SJCRH30 (cell line): ENCODE measurements at regions not wholly inside any gene's neighbourhood (a gene's known extent, or its start where the extent isn't known, plus 50 kb on each side); places are given as distances from the start of the nearest gene placed in this dataset.

Experiments used
- DNase-seq, 2 experiments: peaks; one replicate each; pipeline ENCODE4 v3.0.0-alpha.2; 2015 to 2020
- H3K27ac ChIP-seq: fragments of 250-450 bp; sonication (Bioruptor Pico); 2 replicates; pipeline ENCODE4 v1.5.1; 2020; ENCODE audit warnings: mild to moderate bottlenecking, moderate library complexity
- H3K27me3 ChIP-seq: fragments of 250-450 bp; sonication (Bioruptor Pico); 2 replicates; pipeline ENCODE4 v1.5.1; 2020; ENCODE audit warnings: mild to moderate bottlenecking, moderate library complexity
- H3K36me3 ChIP-seq: fragments of 250-450 bp; sonication (Bioruptor Pico); 2 replicates; pipeline ENCODE4 v1.5.1; 2020; ENCODE audit warnings: mild to moderate bottlenecking, moderate library complexity
- H3K4me1 ChIP-seq: fragments of 250-450 bp; sonication (Bioruptor Pico); 2 replicates; pipeline ENCODE4 v1.5.1; 2020; ENCODE audit warnings: mild to moderate bottlenecking, moderate library complexity
- H3K4me3 ChIP-seq: fragments of 250-450 bp; sonication (Bioruptor Pico); 2 replicates; pipeline ENCODE4 v1.5.1; 2020; ENCODE audit warnings: mild to moderate bottlenecking, moderate library complexity
- H3K9me3 ChIP-seq: fragments of 250-450 bp; sonication (Bioruptor Pico); replicated peaks from 2 replicates; pipeline ENCODE4 v1.5.1; 2020; ENCODE audit warnings: mild to moderate bottlenecking, moderate library complexity

GRCh38 chr5:112636751-112637150, 100.9 kb upstream of the APC start:
- no peak for DNase-seq
- no peak overlapping the region for H3K4me3 ChIP-seq
- peaks cover 8% of the 10 kb centered on the region; the same call in 1 of the 2 replicates for H3K9me3 ChIP-seq
- H3K4me1 ChIP-seq: peaks cover 33% of the 10 kb centered on the region
- H3K36me3 ChIP-seq: no peaks in the 10 kb centered on the region
- no peak overlapping the region for H3K27ac ChIP-seq
- no peaks in the 10 kb centered on the region for H3K27me3 ChIP-seq

GRCh38 chr5:112637343-112637742, 100.3 kb upstream of the APC start:
- no peak overlapping the region for H3K27ac ChIP-seq
- H3K4me3 ChIP-seq: no peak overlapping the region
- peaks cover 8% of the 10 kb centered on the region; the same call in 1 of the 2 replicates for H3K9me3 ChIP-seq
- peaks cover 33% of the 10 kb centered on the region for H3K4me1 ChIP-seq
- H3K27me3 ChIP-seq: no peaks in the 10 kb centered on the region
- DNase-seq: no peak
- no peaks in the 10 kb centered on the region for H3K36me3 ChIP-seq

GRCh38 chr5:112640546-112640945, 97.1 kb upstream of the APC start:
- no peak overlapping the region for H3K27ac ChIP-seq
- H3K4me1 ChIP-seq: peaks cover 21% of the 10 kb centered on the region
- H3K36me3 ChIP-seq: no peaks in the 10 kb centered on the region
- no peaks in the 10 kb centered on the region for H3K9me3 ChIP-seq
- H3K4me3 ChIP-seq: no peak overlapping the region
- peak in 1 of 2 experiments; percentile 31 for DNase-seq
- no peaks in the 10 kb centered on the region for H3K27me3 ChIP-seq

GRCh38 chr5:112641515-112642110, 96.1 kb upstream of the APC start:
- no peak overlapping the region for H3K27ac ChIP-seq
- H3K36me3 ChIP-seq: no peaks in the 10 kb centered on the region
- no peaks in the 10 kb centered on the region for H3K9me3 ChIP-seq
- no peak for DNase-seq
- no peak overlapping the region for H3K4me3 ChIP-seq
- no peaks in the 10 kb centered on the region for H3K27me3 ChIP-seq
- H3K4me1 ChIP-seq: peaks cover 13% of the 10 kb centered on the region

- Histone ChIP-seq H3K4me3 (no peak overlapping the region), H3K4me1 (peaks cover 13% of the 10 kb centered on the region), H3K27ac (no peak overlapping the region), H3K9me3 (no peaks in the 10 kb centered on the region), H3K27me3 (no peaks in the 10 kb centered on the region), H3K36me3 (no peaks in the 10 kb centered on the region)
- no peak for DNase-seq
Measured at GRCh38 chr5:112642885-112643284, 94.8 kb upstream of the APC start.

GRCh38 chr5:112643339-112643971, 94.2 kb upstream of the APC start:
- Histone ChIP-seq H3K9me3 (no peaks in the 10 kb centered on the region), H3K27ac (no peak overlapping the region), H3K4me1 (peaks cover 13% of the 10 kb centered on the region), H3K4me3 (no peak overlapping the region), H3K36me3 (no peaks in the 10 kb centered on the region), H3K27me3 (no peaks in the 10 kb centered on the region)
- peak in 1 of 2 experiments; percentile 31 for DNase-seq

GRCh38 chr5:112646139-112646936, 91.3 kb upstream of the APC start:
- Histone ChIP-seq H3K27me3 (no peaks in the 10 kb centered on the region), H3K27ac (no peak overlapping the region), H3K36me3 (no peaks in the 10 kb centered on the region), H3K9me3 (no peaks in the 10 kb centered on the region), H3K4me1 (peaks cover 8% of the 10 kb centered on the region; the same call in 1 of the 2 replicates), H3K4me3 (no peak overlapping the region)
- DNase-seq: no peak

- DNase-seq: peak; percentile 23 to 27
- Histone ChIP-seq H3K4me3 (no peak overlapping the region), H3K9me3 (no peaks in the 10 kb centered on the region), H3K27me3 (no peaks in the 10 kb centered on the region), H3K36me3 (no peaks in the 10 kb centered on the region), H3K4me1 (peaks cover 8% of the 10 kb centered on the region; the same call in 1 of the 2 replicates), H3K27ac (no peak overlapping the region)
Measured at GRCh38 chr5:112647428-112647827, 90.3 kb upstream of the APC start.

GRCh38 chr5:112648264-112648663, 89.4 kb upstream of the APC start:
- Histone ChIP-seq H3K4me3 (no peak overlapping the region), H3K4me1 (peaks cover 8% of the 10 kb centered on the region), H3K27ac (no peak overlapping the region), H3K36me3 (no peaks in the 10 kb centered on the region), H3K27me3 (no peaks in the 10 kb centered on the region), H3K9me3 (no peaks in the 10 kb centered on the region)
- DNase-seq: no peak

- H3K4me3 ChIP-seq: no peak overlapping the region
- H3K4me1 ChIP-seq: peaks cover 6% of the 10 kb centered on the region; the same call in 1 of the 2 replicates
- DNase-seq: no peak
- H3K9me3 ChIP-seq: no peaks in the 10 kb centered on the region
- no peaks in the 10 kb centered on the region for H3K27me3 ChIP-seq
- no peaks in the 10 kb centered on the region for H3K36me3 ChIP-seq
- no peak overlapping the region for H3K27ac ChIP-seq
Measured at GRCh38 chr5:112649882-112650281, 87.8 kb upstream of the APC start.

- peak in 1 of 2 experiments; percentile 34 for DNase-seq
- Histone ChIP-seq H3K4me3 (no peak overlapping the region), H3K9me3 (no peaks in the 10 kb centered on the region), H3K27me3 (no peaks in the 10 kb centered on the region), H3K4me1 (peaks cover 15% of the 10 kb centered on the region), H3K36me3 (no peaks in the 10 kb centered on the region), H3K27ac (no peak overlapping the region)
Measured at GRCh38 chr5:112653638-112654205, 84.0 kb upstream of the APC start.

- no peak overlapping the region for H3K27ac ChIP-seq
- 0 out of 2 replicates have a peak, but pooled peaks cover under 1% of the 10 kb centered on the region for H3K9me3 ChIP-seq
- H3K36me3 ChIP-seq: no peaks in the 10 kb centered on the region
- no peaks in the 10 kb centered on the region for H3K27me3 ChIP-seq
- H3K4me1 ChIP-seq: peaks cover 15% of the 10 kb centered on the region
- no peak for DNase-seq
- no peak overlapping the region for H3K4me3 ChIP-seq
Measured at GRCh38 chr5:112655513-112655912, 82.2 kb upstream of the APC start.

- 0 out of 2 replicates have a peak, but pooled peaks cover 3% of the 10 kb centered on the region for H3K9me3 ChIP-seq
- no peak overlapping the region for H3K27ac ChIP-seq
- H3K4me3 ChIP-seq: no peak overlapping the region
- H3K36me3 ChIP-seq: no peaks in the 10 kb centered on the region
- peaks cover 15% of the 10 kb centered on the region for H3K4me1 ChIP-seq
- H3K27me3 ChIP-seq: no peaks in the 10 kb centered on the region
- peak; percentile 29 to 69 for DNase-seq
Measured at GRCh38 chr5:112656451-112656850, 81.2 kb upstream of the APC start.

- Histone ChIP-seq H3K27me3 (no peaks in the 10 kb centered on the region), H3K36me3 (no peaks in the 10 kb centered on the region), H3K4me3 (no peak overlapping the region), H3K9me3 (0 out of 2 replicates have a peak, but pooled peaks cover 3% of the 10 kb centered on the region), H3K27ac (no peak overlapping the region), H3K4me1 (peaks cover 15% of the 10 kb centered on the region)
- peak; percentile 59 to 80 for DNase-seq
Measured at GRCh38 chr5:112657804-112658203, 79.9 kb upstream of the APC start.

GRCh38 chr5:112660359-112660758, 77.3 kb upstream of the APC start:
- no peaks in the 10 kb centered on the region for H3K27me3 ChIP-seq
- H3K4me3 ChIP-seq: no peak overlapping the region
- H3K36me3 ChIP-seq: no peaks in the 10 kb centered on the region
- H3K27ac ChIP-seq: no peak overlapping the region
- H3K9me3 ChIP-seq: 0 out of 2 replicates have a peak, but pooled peaks cover 3% of the 10 kb centered on the region
- DNase-seq: no peak
- H3K4me1 ChIP-seq: peaks cover 9% of the 10 kb centered on the region
